ENCODE measurements at regions not wholly inside any gene's neighbourhood (a gene's known extent, or its start where the extent isn't known, plus 50 kb on each side); places are given as distances from the start of the nearest gene placed in this dataset.

DNA sequence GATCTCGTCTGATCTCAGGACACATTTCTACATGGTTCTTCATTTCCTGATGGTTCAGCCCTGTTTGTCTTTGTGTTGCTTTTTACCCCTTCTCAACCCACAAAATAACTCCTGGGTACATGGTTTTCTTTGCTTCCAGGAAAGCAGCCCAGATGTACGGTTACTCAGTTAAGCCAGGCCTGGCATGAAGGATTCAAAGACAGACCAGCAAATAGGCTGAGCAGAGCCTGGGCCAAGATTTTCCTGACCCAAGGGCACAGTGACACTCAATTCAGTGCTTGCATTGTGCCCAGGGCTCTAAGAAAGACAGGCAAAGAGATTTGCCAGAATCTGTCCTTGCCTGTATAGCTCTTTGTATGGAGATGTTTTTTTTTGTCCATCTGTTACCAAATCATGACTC lies 340.8 kb upstream of the KIAA1217 start:
- DNase-seq (ENCODE audit: low read depth, low spot score), result no peak
- no peak overlapping the region for H3K4me3 ChIP-seq (ENCODE audit: low read depth in 2 of 2, low read length in 2 of 2)
- ATAC-seq, result no peak
- no peaks in the 10 kb centered on the region for H3K27me3 ChIP-seq (ENCODE audit: control insufficient read depth, insufficient read depth, low read length)
- H3K36me3 ChIP-seq (ENCODE audit: control insufficient read depth, insufficient read depth, low read length), result no peaks in the 10 kb centered on the region
- intact Hi-C loops (cut with micrococcal nuclease; ENCODE audit: unreplicated experiment), result no loop called here
- H3K9me3 ChIP-seq (ENCODE audit: control insufficient read depth, insufficient read depth, low read depth, low read length), result no peaks in the 10 kb centered on the region
- in situ Hi-C loops (cut with HindIII; ENCODE audit: low pct_unique_long_range_greater_than_20kb, low sequenced_read_pairs), result no loop called here
- POLR2A ChIA-PET, result no interaction called here
- no TSS peak for BruUV-seq (replicated peaks)
- H3K4me1 ChIP-seq (ENCODE audit: control insufficient read depth, insufficient read depth, low read length), result no peaks in the 10 kb centered on the region
- CTCF ChIA-PET, result no interaction called here
- TF ChIP-seq SIN3A (IDR thresholded peaks at IDR 0.05; ENCODE audit: borderline replicate concordance, insufficient read depth, low read depth, low read length) (no peak), POLR2AphosphoS5 (IDR thresholded peaks at IDR 0.05; ENCODE audit: low read depth, low read length) (no peak), TCF7L2 (IDR thresholded peaks at IDR 0.05; ENCODE audit: low read depth, low read length) (no peak)
- TF ChIP-seq, protein P1, sequence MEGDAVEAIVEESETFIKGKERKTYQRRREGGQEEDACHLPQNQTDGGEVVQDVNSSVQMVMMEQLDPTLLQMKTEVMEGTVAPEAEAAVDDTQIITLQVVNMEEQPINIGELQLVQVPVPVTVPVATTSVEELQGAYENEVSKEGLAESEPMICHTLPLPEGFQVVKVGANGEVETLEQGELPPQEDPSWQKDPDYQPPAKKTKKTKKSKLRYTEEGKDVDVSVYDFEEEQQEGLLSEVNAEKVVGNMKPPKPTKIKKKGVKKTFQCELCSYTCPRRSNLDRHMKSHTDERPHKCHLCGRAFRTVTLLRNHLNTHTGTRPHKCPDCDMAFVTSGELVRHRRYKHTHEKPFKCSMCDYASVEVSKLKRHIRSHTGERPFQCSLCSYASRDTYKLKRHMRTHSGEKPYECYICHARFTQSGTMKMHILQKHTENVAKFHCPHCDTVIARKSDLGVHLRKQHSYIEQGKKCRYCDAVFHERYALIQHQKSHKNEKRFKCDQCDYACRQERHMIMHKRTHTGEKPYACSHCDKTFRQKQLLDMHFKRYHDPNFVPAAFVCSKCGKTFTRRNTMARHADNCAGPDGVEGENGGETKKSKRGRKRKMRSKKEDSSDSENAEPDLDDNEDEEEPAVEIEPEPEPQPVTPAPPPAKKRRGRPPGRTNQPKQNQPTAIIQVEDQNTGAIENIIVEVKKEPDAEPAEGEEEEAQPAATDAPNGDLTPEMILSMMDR (IDR thresholded peaks at IDR 0.05), result no peak
- TF ChIP-seq, protein P2, sequence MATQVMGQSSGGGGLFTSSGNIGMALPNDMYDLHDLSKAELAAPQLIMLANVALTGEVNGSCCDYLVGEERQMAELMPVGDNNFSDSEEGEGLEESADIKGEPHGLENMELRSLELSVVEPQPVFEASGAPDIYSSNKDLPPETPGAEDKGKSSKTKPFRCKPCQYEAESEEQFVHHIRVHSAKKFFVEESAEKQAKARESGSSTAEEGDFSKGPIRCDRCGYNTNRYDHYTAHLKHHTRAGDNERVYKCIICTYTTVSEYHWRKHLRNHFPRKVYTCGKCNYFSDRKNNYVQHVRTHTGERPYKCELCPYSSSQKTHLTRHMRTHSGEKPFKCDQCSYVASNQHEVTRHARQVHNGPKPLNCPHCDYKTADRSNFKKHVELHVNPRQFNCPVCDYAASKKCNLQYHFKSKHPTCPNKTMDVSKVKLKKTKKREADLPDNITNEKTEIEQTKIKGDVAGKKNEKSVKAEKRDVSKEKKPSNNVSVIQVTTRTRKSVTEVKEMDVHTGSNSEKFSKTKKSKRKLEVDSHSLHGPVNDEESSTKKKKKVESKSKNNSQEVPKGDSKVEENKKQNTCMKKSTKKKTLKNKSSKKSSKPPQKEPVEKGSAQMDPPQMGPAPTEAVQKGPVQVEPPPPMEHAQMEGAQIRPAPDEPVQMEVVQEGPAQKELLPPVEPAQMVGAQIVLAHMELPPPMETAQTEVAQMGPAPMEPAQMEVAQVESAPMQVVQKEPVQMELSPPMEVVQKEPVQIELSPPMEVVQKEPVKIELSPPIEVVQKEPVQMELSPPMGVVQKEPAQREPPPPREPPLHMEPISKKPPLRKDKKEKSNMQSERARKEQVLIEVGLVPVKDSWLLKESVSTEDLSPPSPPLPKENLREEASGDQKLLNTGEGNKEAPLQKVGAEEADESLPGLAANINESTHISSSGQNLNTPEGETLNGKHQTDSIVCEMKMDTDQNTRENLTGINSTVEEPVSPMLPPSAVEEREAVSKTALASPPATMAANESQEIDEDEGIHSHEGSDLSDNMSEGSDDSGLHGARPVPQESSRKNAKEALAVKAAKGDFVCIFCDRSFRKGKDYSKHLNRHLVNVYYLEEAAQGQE (IDR thresholded peaks at IDR 0.05; ENCODE audit: insufficient read depth in 1 of 2, low read depth in 2 of 2, low read length in 1 of 2), result no peak
- no peak overlapping the region for H3K27ac ChIP-seq (ENCODE audit: low read length)

DNA sequence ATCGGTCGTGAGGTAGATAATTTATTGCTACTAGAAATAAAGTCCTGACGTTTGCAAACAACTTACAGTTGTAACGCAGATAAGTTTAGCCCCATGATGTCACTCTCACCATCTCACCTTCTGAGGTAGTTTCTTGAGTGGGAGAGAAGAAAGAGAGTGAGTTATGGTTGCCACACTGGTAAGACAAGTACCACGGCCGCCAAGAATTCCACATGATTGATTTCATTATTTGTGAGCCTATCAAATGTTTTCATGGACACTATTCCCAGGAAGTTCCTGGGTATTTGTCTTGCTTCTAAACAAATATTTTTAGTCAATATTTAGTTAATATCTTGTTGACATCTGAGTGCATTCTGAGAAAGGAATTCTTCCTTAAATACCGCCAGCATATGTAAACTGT lies 339.4 kb upstream of the KIAA1217 start:
- no peaks in the 10 kb centered on the region for H3K9me3 ChIP-seq (ENCODE audit: control insufficient read depth, insufficient read depth, low read depth, low read length)
- ChIA-PET CTCF (no interaction called here), POLR2A (no interaction called here)
- no peak overlapping the region for H3K27ac ChIP-seq (ENCODE audit: low read length)
- DNase-seq (ENCODE audit: low read depth, low spot score), result no peak
- in situ Hi-C loops (cut with HindIII; ENCODE audit: low pct_unique_long_range_greater_than_20kb, low sequenced_read_pairs), result no loop called here
- no peak for ATAC-seq
- no peak overlapping the region for H3K4me3 ChIP-seq (ENCODE audit: low read depth in 2 of 2, low read length in 2 of 2)
- intact Hi-C loops (cut with micrococcal nuclease; ENCODE audit: unreplicated experiment), result no loop called here
- H3K4me1 ChIP-seq (ENCODE audit: control insufficient read depth, insufficient read depth, low read length), result no peaks in the 10 kb centered on the region
- no peaks in the 10 kb centered on the region for H3K27me3 ChIP-seq (ENCODE audit: control insufficient read depth, insufficient read depth, low read length)
- no peak for TF ChIP-seq TCF7L2 (IDR thresholded peaks at IDR 0.05; ENCODE audit: low read depth, low read length)
- TF ChIP-seq SIN3A (IDR thresholded peaks at IDR 0.05; ENCODE audit: borderline replicate concordance, insufficient read depth, low read depth, low read length), result no peak
- TF ChIP-seq, protein P1 (IDR thresholded peaks at IDR 0.05), result no peak
- TF ChIP-seq POLR2AphosphoS5 (IDR thresholded peaks at IDR 0.05; ENCODE audit: low read depth, low read length), result no peak
- TF ChIP-seq, protein P2 (IDR thresholded peaks at IDR 0.05; ENCODE audit: insufficient read depth in 1 of 2, low read depth in 2 of 2, low read length in 1 of 2), result no peak
- BruUV-seq (replicated peaks), result no TSS peak
- H3K36me3 ChIP-seq (ENCODE audit: control insufficient read depth, insufficient read depth, low read length), result no peaks in the 10 kb centered on the region
